Neutrophil (primary cell): ENCODE measurements at regions not wholly inside any gene's neighbourhood (a gene's known extent, or its start where the extent isn't known, plus 50 kb on each side); places are given as distances from the start of the nearest gene placed in this dataset.
"Not testable (repeated sequence)": the region's sequence is repeated elsewhere in the genome, so short reads cannot be mapped to it uniquely, and the experiment has no call there.

Source experiments
- H3K27ac ChIP-seq: fragments of 200-600 bp; sonication (generic); 2 replicates; pipeline ENCODE4 v1.5.1; 2016; ENCODE audit warnings: mild to moderate bottlenecking, moderate library complexity
- H3K27me3 ChIP-seq: fragments of 200-600 bp; sonication (generic); 2 replicates; pipeline ENCODE4 v1.6.0; 2016; ENCODE audit warnings: mild to moderate bottlenecking
- H3K36me3 ChIP-seq: fragments of 200-600 bp; sonication (generic); 2 replicates; pipeline ENCODE4 v1.5.1; 2017
- H3K4me1 ChIP-seq, 2 experiments: fragments of 200-600 bp in 1 of 2; sonication (generic) in 1 of 2; 1 replicate in 1 of 2; 2 replicates in 1 of 2; pipeline versions ENCODE4 v1.5.1 to v1.6.1; 2013 to 2016; ENCODE audit warnings: low read depth in 1 of 2, low read length in 1 of 2, mild to moderate bottlenecking in 1 of 2, moderate library complexity in 1 of 2; ENCODE audit not compliant: control insufficient read depth in 1 of 2, insufficient read depth in 1 of 2
- H3K4me3 ChIP-seq, 2 experiments: fragments of 200-600 bp in 1 of 2; sonication (generic) in 1 of 2; 1 replicate in 1 of 2; 2 replicates in 1 of 2; pipeline ENCODE4 v1.5.1; 2013 to 2016; ENCODE audit warnings: low read depth in 1 of 2, low read length in 1 of 2, mild to moderate bottlenecking in 1 of 2, moderate library complexity in 1 of 2
- H3K9me3 ChIP-seq: fragments of 200-600 bp; sonication (generic); 2 replicates; pipeline ENCODE4 v1.5.1; 2016
- TF ChIP-seq, protein P1 (sequence below): fragments of 200-600 bp; sonication (generic); IDR thresholded peaks from 2 replicates; pipeline ENCODE4 v1.5.1; 2016; ENCODE audit warnings: antibody characterized with exemption

DNA sequence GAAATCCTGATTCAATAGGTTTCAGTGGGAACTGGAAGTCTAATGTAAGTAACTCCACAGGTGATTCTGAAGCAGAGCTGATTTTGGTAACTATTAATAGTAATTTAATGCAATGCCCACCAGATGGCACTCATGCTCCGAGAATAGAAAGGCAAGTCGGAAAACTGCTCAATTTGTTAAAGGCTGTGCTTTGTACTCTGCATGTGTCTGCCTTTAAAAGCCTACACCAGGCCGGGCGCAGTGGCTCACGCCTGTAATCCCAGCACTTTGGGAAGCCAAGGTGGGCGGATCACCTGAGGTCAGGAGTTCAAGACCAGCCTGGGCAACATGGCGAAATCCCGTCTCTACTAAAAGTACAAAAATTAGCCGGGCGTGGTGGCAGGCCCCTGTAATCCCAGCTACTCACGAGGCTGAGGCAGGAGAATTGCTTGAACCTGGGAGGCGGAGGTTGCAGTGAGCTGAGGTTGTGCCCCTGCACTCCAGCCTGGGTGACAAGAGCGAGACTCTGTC lies 80.1 kb downstream of the OR13A1 start:
- TF ChIP-seq, protein P1, sequence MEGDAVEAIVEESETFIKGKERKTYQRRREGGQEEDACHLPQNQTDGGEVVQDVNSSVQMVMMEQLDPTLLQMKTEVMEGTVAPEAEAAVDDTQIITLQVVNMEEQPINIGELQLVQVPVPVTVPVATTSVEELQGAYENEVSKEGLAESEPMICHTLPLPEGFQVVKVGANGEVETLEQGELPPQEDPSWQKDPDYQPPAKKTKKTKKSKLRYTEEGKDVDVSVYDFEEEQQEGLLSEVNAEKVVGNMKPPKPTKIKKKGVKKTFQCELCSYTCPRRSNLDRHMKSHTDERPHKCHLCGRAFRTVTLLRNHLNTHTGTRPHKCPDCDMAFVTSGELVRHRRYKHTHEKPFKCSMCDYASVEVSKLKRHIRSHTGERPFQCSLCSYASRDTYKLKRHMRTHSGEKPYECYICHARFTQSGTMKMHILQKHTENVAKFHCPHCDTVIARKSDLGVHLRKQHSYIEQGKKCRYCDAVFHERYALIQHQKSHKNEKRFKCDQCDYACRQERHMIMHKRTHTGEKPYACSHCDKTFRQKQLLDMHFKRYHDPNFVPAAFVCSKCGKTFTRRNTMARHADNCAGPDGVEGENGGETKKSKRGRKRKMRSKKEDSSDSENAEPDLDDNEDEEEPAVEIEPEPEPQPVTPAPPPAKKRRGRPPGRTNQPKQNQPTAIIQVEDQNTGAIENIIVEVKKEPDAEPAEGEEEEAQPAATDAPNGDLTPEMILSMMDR = peak; percentile 58
- not testable (repeated sequence) for H3K9me3 ChIP-seq, H3K4me3 ChIP-seq, H3K27me3 ChIP-seq, H3K36me3 ChIP-seq, H3K27ac ChIP-seq
- peaks cover 11 to 13% of the 10 kb centered on the region in 2 experiments for H3K4me1 ChIP-seq

DNA sequence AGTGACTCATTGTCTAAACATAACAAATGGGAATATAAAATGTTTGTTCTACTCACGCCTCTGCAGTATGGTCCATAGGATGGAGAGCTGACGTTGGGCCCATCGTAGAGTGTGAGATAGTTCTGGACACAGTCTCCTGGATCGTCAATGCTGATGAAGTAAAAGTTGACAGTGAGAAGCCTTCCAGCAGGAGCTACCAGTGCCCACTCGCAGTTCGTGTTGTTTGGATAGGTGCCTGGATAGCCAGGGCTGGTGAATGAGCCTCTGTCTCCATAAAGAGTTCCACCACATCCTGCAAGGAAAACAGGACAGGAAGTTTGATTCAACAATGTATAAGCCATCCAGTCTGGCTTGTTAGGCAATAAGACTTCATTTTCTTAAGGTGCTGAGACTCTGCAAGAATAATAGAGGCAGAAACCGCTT lies 79.6 kb downstream of the OR13A1 start:
- TF ChIP-seq, protein P1 = no peak
- Histone ChIP-seq H3K36me3 (no peaks in the 10 kb centered on the region), H3K4me3 (no peak overlapping the region), H3K27ac (no peak overlapping the region), H3K9me3 (no peaks in the 10 kb centered on the region), H3K4me1 (peaks cover 11 to 13% of the 10 kb centered on the region in 2 experiments), H3K27me3 (no peaks in the 10 kb centered on the region)

DNA sequence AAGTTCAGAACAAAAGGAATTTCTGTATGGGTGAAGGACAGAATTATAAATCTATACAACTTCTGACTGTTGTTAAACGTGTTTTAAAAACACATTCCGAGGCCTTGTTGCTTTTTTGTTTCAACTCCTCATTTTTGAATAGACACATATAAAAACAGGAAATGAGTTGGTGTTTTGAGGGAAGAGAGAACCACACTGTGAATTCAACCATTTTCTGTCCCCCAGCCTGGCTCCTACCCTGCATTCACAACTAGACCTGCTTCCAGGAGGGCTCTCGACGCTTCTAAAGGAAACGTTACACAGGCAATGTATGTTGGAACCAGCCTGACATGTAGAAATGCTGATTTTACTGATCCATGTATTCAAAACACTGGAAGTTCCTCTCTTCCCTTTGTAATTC lies 76.5 kb downstream of the OR13A1 start:
- Histone ChIP-seq H3K36me3 (no peaks in the 10 kb centered on the region), H3K9me3 (no peaks in the 10 kb centered on the region), H3K4me1 (peaks cover 11 to 13% of the 10 kb centered on the region in 2 experiments), H3K27me3 (no peaks in the 10 kb centered on the region), H3K27ac (no peak overlapping the region), H3K4me3 (no peak overlapping the region)
- TF ChIP-seq, protein P1 = no peak

DNA sequence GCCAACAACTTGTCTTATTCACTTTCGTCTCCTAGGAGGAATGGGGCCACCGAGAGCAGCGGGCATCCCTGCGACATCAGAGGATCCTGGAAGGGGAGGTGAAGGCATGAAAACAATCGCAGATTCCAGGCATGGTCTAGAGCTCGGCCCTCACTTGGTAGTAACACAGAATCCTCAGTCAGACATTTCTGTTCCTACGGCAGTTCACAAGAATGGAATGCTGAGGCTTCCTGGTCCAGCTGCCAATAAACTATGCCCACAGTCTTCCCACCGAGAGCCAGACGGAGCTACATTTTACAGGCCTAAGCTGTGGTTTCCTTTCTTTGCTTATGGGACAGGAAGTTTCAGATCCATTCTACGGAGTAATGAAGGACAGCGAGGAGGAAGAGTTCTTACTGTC lies 75.8 kb downstream of the OR13A1 start:
- H3K4me1 ChIP-seq = peaks cover 11 to 13% of the 10 kb centered on the region in 2 experiments
- no peaks in the 10 kb centered on the region for H3K36me3 ChIP-seq
- H3K9me3 ChIP-seq = no peaks in the 10 kb centered on the region
- no peak overlapping the region for H3K4me3 ChIP-seq
- no peak overlapping the region for H3K27ac ChIP-seq
- no peaks in the 10 kb centered on the region for H3K27me3 ChIP-seq
- TF ChIP-seq, protein P1 = no peak

DNA sequence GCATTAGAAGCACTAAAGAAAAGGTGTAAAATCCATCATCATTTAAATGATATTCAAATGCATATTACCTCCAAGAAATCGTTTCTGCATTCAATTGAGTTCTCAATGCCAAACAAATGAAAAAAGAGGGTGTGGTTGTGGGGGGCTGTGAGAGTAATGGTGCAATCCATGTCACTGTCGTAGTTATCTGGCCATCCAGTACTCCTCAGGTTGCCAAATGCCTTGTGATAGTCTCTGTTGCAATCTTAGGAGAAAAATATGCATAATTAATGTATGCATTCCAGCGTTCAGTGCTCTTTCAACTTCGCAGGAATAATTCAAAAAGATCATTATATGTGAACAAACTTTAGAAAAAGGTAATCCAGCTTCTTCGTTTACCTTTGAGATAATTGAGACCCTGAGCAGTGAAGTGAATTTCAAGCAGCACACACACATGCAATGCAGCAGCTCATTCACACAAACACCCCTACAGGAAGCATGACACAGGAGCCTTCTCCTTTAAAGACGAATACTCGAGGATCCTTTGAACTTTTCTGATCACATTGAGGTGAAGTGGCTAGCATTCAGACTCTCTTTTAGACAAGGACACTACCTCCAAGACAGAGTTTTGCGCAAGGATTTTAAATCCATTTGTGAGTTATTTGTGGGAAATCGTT lies 73.4 kb downstream of the OR13A1 start:
- no peak overlapping the region for H3K27ac ChIP-seq
- no peaks in the 10 kb centered on the region for H3K27me3 ChIP-seq
- no peaks in the 10 kb centered on the region for H3K9me3 ChIP-seq
- H3K4me1 ChIP-seq = no peaks in the 10 kb centered on the region
- H3K4me3 ChIP-seq = no peak overlapping the region
- H3K36me3 ChIP-seq = no peaks in the 10 kb centered on the region
- TF ChIP-seq, protein P1 = no peak
